ENCODE measurements at regions not wholly inside any gene's neighbourhood (a gene's known extent, or its start where the extent isn't known, plus 50 kb on each side); places are given as distances from the start of the nearest gene placed in this dataset.
"Not testable (repeated sequence)": the region's sequence is repeated elsewhere in the genome, so short reads cannot be mapped to it uniquely, and the experiment has no call there.

DNA sequence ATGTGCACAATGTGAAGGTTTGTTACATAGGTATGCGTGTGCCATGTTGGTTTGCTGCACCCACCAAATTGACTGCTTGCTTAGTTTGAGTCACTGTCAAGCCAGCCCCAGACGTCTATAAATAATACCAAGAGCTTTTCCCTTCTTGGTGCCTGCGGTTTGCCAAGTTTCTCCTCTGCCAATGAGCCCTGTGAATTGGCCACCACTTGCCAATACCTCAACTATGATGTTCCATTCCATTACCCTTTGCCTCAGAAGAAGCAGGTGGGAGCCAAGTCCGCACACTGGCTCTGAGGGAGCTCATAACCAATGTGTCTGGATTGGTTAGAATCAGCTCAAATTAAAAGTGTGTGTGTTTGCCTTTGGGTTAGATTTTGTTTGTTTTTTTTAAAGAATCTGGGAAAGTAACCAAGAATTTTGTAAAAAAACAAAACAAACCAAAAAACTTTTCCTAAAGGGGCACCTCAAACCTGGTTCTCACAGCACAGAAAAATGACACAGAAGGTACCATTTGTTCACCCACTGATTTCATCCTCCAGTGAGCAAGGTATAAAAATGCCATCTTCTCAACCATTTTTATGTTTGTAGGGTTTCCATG is 209.3 kb upstream of the PRNP start:
- DNase-seq (ENCODE audit: low read depth in 4 of 4, low spot score in 3 of 4), result no peak

DNA sequence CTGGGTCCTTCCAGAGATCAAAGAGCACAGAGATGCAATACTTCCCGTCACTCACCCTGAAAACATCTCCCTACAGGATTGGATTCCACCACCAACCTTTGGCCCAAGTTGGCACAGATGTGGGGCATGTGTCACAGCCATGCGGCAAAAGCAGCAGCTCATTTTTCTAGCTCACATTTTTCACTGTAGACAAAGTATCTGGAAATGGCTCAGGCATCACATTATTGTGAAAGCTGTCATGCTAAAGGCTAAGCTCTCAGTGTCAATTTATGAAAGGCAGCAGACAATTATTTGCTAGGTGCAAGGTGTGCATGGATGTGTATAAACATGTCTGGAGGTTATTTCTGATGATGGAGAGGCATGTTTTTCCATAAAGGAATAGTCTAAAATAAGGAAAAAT is 213.3 kb upstream of the PRNP start:
- no peak for DNase-seq (ENCODE audit: low read depth in 4 of 4, low spot score in 3 of 4)

DNA sequence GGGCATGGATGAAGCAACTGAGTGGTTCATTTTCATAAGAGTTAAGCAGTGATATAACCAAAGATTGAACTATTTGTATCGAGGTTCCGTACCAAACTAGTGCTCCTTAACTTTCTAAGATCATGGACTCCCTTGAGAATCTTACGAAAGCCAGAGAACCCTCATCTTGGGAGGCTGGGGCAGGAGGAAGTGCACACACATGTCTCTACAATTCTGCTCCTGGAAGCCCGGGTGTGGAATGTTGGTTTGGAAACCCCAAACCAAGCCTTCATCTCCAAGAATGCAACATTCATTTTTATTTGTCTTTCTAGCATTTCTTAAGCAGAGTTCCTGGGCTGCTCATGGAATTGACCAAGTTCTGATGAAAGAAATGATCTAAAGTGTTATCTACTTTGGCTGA is 215.0 kb upstream of the PRNP start:
- DNase-seq (ENCODE audit: low read depth in 4 of 4, low spot score in 3 of 4), result no peak

- DNase-seq (ENCODE audit: low read depth in 4 of 4, low spot score in 3 of 4), result no peak
Measured at GRCh38 chr20:4470375-4470774, 215.9 kb upstream of the PRNP start.

DNA sequence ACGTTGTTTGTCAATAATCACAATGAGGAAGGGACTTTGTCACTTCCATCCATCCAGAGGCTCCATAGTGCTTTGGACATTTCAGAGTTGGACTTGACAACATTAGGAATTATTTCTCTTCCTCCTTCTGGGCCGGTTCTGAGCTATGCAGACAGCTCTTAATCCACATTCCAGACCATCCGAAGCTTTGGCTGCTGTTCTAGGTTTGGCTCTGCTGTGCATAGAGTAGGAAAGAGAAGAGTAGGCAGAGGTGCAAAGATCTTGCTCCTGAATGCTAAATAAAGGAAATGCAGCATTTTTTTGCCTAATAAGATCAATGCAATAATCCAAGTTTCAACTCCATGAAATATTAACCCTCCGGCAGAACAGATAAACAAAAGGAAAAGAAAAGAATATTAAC is 216.3 kb upstream of the PRNP start:
- no peak for DNase-seq (ENCODE audit: low read depth in 4 of 4, low spot score in 3 of 4)

- no peak for DNase-seq (ENCODE audit: low read depth in 4 of 4, low spot score in 3 of 4)
Measured at GRCh38 chr20:4468114-4468513, 218.1 kb upstream of the PRNP start.

DNA sequence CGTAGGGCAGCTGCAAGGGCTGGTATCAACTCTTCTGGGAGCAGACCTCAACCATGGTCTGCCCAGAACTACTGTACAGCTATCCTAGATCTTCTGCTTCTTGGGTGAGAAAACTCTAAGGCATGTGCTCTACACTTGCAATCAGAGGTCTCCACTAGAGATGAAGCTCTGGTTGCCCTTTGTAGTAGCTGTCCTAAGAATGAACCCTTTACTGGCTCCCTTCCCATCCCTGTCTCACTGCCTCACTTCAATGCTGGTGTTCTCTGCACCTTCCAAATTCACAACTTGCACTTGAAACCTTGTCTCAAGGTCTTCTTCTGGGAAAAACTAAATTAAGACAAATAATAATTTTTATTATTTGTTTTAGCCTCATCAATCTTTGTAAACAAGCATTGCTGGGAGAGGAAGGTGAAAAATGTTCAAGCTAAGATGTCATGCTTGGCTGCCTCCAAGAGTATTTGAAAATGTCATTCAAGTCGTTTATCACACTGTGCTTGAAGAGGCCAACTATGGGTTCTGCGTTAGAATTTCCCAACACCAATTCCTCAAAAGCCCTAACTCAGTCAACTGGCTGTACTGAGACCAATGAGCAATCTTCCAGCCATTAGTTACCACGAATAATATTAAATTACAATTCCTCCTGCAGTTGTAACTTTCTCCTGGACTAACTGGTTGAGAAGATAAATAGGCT is 216.9 kb upstream of the ADRA1D start:
- DNase-seq (ENCODE audit: low read depth in 4 of 4, low spot score in 3 of 4), result no peak

GRCh38 chr20:4465212-4465611 is 216.1 kb upstream of the ADRA1D start:
- DNase-seq (ENCODE audit: low read depth in 4 of 4, low spot score in 3 of 4), result no peak

DNA sequence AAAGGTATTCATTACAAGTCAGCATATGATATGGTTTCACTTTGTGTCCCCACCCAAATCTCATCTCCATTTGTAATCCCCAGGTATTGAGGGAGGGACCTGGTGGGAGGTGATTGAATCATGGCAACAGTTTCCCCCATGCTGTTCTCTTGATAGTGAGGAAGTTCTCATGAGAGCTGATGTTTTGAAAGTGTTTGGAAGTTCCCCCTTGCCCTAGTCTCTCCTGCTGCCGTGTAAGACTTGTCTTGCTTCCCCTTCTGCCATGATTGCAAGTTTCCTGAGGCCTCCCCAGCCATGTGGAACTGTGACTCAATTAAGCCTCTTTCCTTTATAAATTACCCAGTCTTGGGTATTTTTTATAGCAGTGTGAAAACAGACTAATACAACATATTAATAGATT is 213.7 kb upstream of the ADRA1D start:
- DNase-seq (ENCODE audit: low read depth in 4 of 4, low spot score in 3 of 4), result not testable (repeated sequence)

DNA sequence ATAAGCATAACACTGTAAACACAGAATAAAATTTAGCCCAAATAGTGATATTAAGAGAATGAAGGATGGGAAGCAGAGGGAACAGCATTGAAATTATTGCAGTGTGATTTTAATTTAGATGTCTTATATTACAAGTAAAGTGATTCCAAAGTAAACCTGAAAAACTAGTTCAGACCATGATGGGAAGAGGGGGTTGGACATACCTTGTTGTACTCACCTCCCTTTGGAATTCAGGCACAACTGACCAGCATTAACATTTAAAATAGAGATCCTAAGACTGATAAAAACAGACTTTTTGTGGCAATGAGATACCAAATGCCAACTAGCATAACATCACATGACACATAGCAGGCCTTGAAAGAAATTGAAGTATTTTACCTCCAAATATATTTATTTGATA is 210.0 kb upstream of the ADRA1D start:
- DNase-seq (ENCODE audit: low read depth in 4 of 4, low spot score in 3 of 4), result no peak

- no peak for DNase-seq (ENCODE audit: low read depth in 4 of 4, low spot score in 3 of 4)
Measured at GRCh38 chr20:4457566-4458543, 208.8 kb upstream of the ADRA1D start.

DNA sequence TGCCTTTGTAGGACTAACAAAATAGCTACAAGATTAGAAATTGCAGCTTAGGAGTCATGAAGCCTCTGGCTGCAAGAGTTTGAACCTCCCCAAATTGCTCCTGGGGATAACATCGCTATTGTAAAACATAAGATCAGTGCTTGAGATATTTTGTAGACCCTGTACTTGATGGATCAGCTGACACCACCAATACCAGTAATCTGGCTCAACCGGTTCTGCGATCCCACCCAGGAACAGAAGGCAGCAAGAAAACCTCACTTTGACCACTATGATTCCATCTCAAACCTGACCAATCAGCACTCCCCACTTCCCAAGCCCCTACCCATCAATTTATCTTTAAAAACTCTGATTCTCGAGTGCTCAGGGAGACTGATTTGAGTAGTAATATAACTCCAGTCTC is 206.9 kb upstream of the ADRA1D start:
- no peak for DNase-seq (ENCODE audit: low read depth in 4 of 4, low spot score in 3 of 4)

GRCh38 chr20:4455301-4455701 is 206.2 kb upstream of the ADRA1D start:
- no peak for DNase-seq (ENCODE audit: low read depth in 4 of 4, low spot score in 3 of 4)

- DNase-seq (ENCODE audit: low read depth in 4 of 4, low spot score in 3 of 4), result no peak
Measured at GRCh38 chr20:4454111-4454510, 205.0 kb upstream of the ADRA1D start.

DNA sequence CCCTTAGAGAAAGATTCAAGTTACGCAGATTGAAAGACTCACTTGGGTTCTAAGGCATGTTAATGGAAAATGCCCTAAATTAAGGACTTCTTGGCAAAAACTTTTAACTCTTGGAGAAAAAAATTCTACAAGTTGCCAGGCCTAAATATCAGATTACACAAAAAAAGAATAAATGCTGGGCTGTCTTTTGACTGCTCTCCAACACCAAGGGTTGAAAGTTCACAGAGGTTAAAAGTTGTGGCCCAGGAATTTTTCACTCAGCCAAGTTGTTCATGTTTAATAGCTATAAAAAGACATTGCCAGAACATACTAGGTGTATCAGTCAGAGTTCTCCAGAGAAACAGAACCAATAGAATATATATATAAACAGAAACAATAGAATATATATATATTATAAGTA is 204.3 kb upstream of the ADRA1D start:
- DNase-seq (ENCODE audit: low read depth in 4 of 4, low spot score in 3 of 4), result no peak

GRCh38 chr20:4451487-4452081 is 202.5 kb upstream of the ADRA1D start:
- no peak for DNase-seq (ENCODE audit: low read depth in 4 of 4, low spot score in 3 of 4)

- no peak for DNase-seq (ENCODE audit: low read depth in 4 of 4, low spot score in 3 of 4)
Measured at GRCh38 chr20:4449957-4450715, 201.0 kb upstream of the ADRA1D start.

- no peak for DNase-seq (ENCODE audit: low read depth in 4 of 4, low spot score in 3 of 4)
Measured at GRCh38 chr20:4445784-4446183, 196.7 kb upstream of the ADRA1D start.

DNA sequence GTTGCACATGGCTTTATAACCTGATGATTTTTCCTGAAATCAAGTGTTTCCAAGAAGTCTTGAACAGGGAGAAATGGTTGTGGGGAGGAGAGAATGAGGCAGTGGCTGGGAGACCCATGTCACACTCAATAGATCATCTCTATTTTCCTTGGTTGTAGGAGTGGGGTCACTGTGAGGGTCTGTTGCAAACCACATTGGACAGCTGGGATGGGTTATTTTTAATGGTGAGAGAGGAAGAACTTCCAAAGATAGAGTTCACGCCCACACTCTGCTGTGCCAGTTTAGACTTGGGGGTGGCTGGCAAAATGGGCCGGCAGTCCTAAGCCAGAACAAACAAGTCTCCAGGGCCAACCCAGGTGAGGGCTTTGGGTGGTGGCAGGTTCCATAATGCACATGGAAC is 196.2 kb upstream of the ADRA1D start:
- no peak for DNase-seq (ENCODE audit: low read depth in 4 of 4, low spot score in 3 of 4)

GRCh38 chr20:4444404-4444803 is 195.3 kb upstream of the ADRA1D start:
- DNase-seq (ENCODE audit: low read depth in 4 of 4, low spot score in 3 of 4), result no peak
